Muscle of leg (tissue), 3 donors: ENCODE measurements at regions not wholly inside any gene's neighbourhood (a gene's known extent, or its start where the extent isn't known, plus 50 kb on each side); places are given as distances from the start of the nearest gene placed in this dataset.
A peak's percentile ranks its signal among the peaks of the same experiment; 100 is the strongest.

ENCODE experiments used
- DNase-seq: peaks from one replicate; pipeline ENCODE4 v3.0.0; 2013
- H3K27ac ChIP-seq: one replicate; pipeline ENCODE4 v1.5.1; 2013; ENCODE audit warnings: mild to moderate bottlenecking, low read length, control low read depth
- H3K27me3 ChIP-seq: one replicate; pipeline ENCODE4 v1.6.1; 2013; ENCODE audit warnings: low read length; ENCODE audit not compliant: control insufficient read depth, insufficient read depth
- H3K36me3 ChIP-seq: one replicate; pipeline ENCODE4 v1.6.1; 2013; ENCODE audit warnings: low read length; ENCODE audit not compliant: control insufficient read depth, insufficient read depth
- H3K4me1 ChIP-seq: one replicate; pipeline ENCODE4 v1.6.1; 2013; ENCODE audit warnings: low read length; ENCODE audit not compliant: control insufficient read depth, insufficient read depth
- H3K4me3 ChIP-seq: one replicate; pipeline ENCODE4 v1.5.1; 2013; ENCODE audit warnings: low read length, control low read depth
- H3K9me3 ChIP-seq: replicated peaks from 2 replicates; pipeline ENCODE4 v1.6.1; 2013; ENCODE audit warnings: low read depth, low read length; ENCODE audit not compliant: control insufficient read depth
- WGBS: methylation state at CpG from one replicate; pipeline ENCODE4 v1.1.5; 2013; ENCODE audit warnings: missing lambda C conversion rate; ENCODE audit not compliant: insufficient coverage; 5-methylcytosine and 5-hydroxymethylcytosine counted together

DNA sequence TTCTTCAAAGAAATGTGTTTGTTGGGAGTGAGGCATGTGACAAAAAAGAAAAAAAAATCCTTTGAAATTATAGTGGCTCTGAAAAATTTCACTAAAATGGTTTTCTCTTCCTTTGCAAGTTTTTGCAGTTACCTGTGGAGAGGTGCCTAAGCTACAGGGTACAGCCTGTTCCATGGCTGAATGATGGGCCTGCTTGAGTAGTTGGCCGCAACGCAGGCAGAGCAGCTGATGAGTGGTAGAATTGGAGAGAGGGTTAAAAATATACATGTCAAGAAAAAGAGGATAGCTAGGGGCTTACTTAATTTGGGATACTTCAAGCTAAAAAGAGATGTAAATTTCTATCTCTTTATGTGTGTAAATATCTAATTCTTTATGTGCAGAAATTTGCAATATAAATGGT, 629.1 kb upstream of the SLC10A2 start:
- no peaks in the 10 kb centered on the region for H3K4me1 ChIP-seq
- H3K27me3 ChIP-seq: no peaks in the 10 kb centered on the region
- H3K9me3 ChIP-seq: no peaks in the 10 kb centered on the region
- H3K36me3 ChIP-seq: no peaks in the 10 kb centered on the region
- DNase-seq: no peak
- no CpG with 5 or more reads among the region's 2 CpGs for WGBS
- no peak overlapping the region for H3K27ac ChIP-seq
- no peak overlapping the region for H3K4me3 ChIP-seq

GRCh38 chr13:103694471-103694870, 628.3 kb upstream of the SLC10A2 start:
- Histone ChIP-seq H3K9me3 (no peaks in the 10 kb centered on the region), H3K4me3 (no peak overlapping the region), H3K4me1 (no peaks in the 10 kb centered on the region), H3K27me3 (no peaks in the 10 kb centered on the region), H3K27ac (no peak overlapping the region), H3K36me3 (no peaks in the 10 kb centered on the region)
- no CpG with 5 or more reads among the region's 4 CpGs for WGBS
- no peak for DNase-seq

DNA sequence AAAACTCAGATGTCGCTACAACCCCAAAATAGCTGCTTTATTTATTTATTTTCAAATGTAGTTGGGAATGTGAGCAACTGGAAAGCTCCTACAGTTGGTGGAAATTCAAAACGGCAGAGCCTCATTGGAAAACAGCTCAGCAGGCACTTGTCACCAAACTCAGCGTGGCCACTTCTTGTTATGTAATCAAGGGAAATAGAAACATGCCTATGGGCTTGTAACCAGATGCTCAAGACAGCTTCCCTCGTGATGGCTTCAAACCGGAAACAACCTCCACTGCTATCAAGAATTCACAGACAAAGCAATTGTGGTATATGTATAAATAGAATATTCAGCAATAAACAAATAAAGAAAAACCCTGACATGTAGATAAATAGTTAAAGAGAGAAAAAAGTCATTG, 627.8 kb upstream of the SLC10A2 start:
- no peak for DNase-seq

DNA sequence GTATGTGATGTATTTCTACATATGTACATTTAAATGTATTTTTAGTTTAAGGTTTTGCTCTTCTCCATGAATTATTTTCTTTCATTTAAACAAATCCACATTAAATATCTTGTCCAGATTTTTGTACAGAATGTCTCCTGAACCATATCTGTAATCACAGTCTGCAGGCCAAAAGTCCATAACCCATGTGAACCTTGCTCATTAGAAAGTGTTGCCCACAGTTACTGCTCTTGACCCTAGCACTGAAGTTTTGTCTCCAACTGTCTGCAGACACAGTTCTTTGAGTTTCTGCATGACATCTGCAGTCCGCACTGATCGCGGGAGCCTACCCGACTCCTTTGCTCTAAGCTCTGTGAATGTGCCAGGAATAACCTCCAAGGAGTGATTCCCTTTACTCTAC, 626.2 kb upstream of the SLC10A2 start:
- Histone ChIP-seq H3K4me1 (no peaks in the 10 kb centered on the region), H3K27me3 (no peaks in the 10 kb centered on the region), H3K27ac (no peak overlapping the region), H3K36me3 (no peaks in the 10 kb centered on the region), H3K4me3 (no peak overlapping the region), H3K9me3 (no peaks in the 10 kb centered on the region)
- DNase-seq: peak; percentile 41
- no CpG with 5 or more reads among the region's 4 CpGs for WGBS

More for the DNA sequence above, 627.8 kb upstream of the SLC10A2 start:
- H3K36me3 ChIP-seq: no peaks in the 10 kb centered on the region
- WGBS: 43% methylated on average over 1 of the region's 5 CpGs
- no peaks in the 10 kb centered on the region for H3K4me1 ChIP-seq
- no peaks in the 10 kb centered on the region for H3K9me3 ChIP-seq
- H3K4me3 ChIP-seq: no peak overlapping the region
- H3K27me3 ChIP-seq: no peaks in the 10 kb centered on the region
- H3K27ac ChIP-seq: no peak overlapping the region

- H3K36me3 ChIP-seq: no peaks in the 10 kb centered on the region
- H3K4me3 ChIP-seq: no peak overlapping the region
- DNase-seq: no peak
- H3K27ac ChIP-seq: no peak overlapping the region
- no peaks in the 10 kb centered on the region for H3K27me3 ChIP-seq
- H3K9me3 ChIP-seq: no peaks in the 10 kb centered on the region
- H3K4me1 ChIP-seq: no peaks in the 10 kb centered on the region
Observed at GRCh38 chr13:103676329-103676728, 610.1 kb upstream of the SLC10A2 start.

GRCh38 chr13:103671547-103671946, 605.3 kb upstream of the SLC10A2 start:
- H3K27ac ChIP-seq: no peak overlapping the region
- no peaks in the 10 kb centered on the region for H3K27me3 ChIP-seq
- no peaks in the 10 kb centered on the region for H3K4me1 ChIP-seq
- no peak for DNase-seq
- no peaks in the 10 kb centered on the region for H3K36me3 ChIP-seq
- no peak overlapping the region for H3K4me3 ChIP-seq
- no peaks in the 10 kb centered on the region for H3K9me3 ChIP-seq
- WGBS: 97% methylated on average over 5 of the region's 5 CpGs

DNA sequence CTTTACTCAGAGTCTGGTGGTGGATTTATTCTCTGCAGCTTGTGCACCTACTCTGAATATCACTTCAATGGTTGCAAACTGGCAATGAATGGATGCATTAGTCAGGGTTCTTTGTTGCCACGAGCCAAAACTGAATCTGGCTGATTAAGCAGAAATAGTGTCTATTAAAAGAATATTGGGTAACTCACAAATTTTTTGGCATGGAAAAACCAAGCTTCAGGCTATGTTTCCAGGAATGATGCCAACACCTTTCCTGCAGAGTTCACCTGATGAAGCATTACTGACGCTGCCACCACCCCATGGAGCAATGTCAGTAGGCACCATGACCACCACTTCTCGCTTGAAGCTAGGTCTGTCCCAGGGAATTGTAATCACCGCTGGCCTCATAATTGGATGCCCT, 597.8 kb upstream of the SLC10A2 start:
- 76% methylated on average over 2 of the region's 4 CpGs for WGBS

DNA sequence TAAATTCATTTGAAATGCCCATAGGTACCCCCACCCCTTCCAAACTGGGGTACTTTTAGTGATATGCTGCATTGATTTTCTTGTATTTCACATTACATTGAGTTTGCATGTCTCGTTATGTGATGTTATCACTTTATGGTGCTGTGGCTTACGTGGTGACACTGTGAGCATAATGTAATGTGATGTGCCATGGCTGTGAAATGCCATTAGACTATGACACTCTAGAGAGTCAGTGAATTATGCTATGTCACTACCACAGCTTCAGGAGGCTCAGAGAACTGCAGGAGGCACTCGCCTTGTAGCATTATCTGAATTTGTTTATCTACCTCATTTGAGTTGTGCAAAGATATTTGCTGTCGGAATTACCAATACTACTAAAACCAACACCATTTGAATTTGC, 590.1 kb upstream of the SLC10A2 start:
- Histone ChIP-seq H3K4me3 (no peak overlapping the region), H3K9me3 (no peaks in the 10 kb centered on the region), H3K36me3 (no peaks in the 10 kb centered on the region), H3K27ac (no peak overlapping the region), H3K4me1 (no peaks in the 10 kb centered on the region), H3K27me3 (no peaks in the 10 kb centered on the region)
- no peak for DNase-seq
- no CpG with 5 or more reads among the region's 4 CpGs for WGBS

More for the DNA sequence above, 597.8 kb upstream of the SLC10A2 start:
- Histone ChIP-seq H3K27me3 (no peaks in the 10 kb centered on the region), H3K27ac (no peak overlapping the region), H3K4me3 (no peak overlapping the region), H3K9me3 (no peaks in the 10 kb centered on the region), H3K4me1 (no peaks in the 10 kb centered on the region), H3K36me3 (no peaks in the 10 kb centered on the region)
- no peak for DNase-seq

GRCh38 chr13:103640606-103641005, 574.4 kb upstream of the SLC10A2 start:
- H3K4me3 ChIP-seq: no peak overlapping the region
- DNase-seq: peak; percentile 90
- no peaks in the 10 kb centered on the region for H3K36me3 ChIP-seq
- no peaks in the 10 kb centered on the region for H3K9me3 ChIP-seq
- H3K4me1 ChIP-seq: peaks cover 3% of the 10 kb centered on the region
- WGBS: 60% methylated on average over 1 of the region's 1 CpG
- H3K27me3 ChIP-seq: no peaks in the 10 kb centered on the region
- H3K27ac ChIP-seq: peak overlapping the region; percentile 53

DNA sequence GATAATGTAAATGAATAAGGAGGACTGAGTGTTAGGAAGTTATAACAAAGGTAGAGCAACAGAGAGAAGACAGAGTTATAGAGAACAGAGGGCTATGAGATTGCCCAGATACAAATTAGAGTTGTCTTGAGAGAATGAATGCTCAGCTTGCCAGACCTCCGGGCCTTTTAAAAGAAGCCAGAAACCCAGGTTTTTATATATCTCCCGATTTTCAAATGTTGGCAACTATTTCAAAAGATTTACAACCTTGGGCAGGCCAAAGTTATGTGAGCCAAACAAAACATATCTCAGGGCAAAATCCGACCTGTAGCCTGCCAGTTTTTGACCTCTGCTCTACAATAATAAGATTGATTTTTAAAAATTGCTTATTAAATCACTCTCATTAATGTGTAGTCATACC, 573.1 kb upstream of the SLC10A2 start:
- H3K9me3 ChIP-seq: no peaks in the 10 kb centered on the region
- H3K27me3 ChIP-seq: no peaks in the 10 kb centered on the region
- no CpG with 5 or more reads among the region's 3 CpGs for WGBS
- H3K27ac ChIP-seq: no peak overlapping the region
- peaks cover 3% of the 10 kb centered on the region for H3K4me1 ChIP-seq
- no peaks in the 10 kb centered on the region for H3K36me3 ChIP-seq
- peak; percentile 20 for DNase-seq
- no peak overlapping the region for H3K4me3 ChIP-seq

DNA sequence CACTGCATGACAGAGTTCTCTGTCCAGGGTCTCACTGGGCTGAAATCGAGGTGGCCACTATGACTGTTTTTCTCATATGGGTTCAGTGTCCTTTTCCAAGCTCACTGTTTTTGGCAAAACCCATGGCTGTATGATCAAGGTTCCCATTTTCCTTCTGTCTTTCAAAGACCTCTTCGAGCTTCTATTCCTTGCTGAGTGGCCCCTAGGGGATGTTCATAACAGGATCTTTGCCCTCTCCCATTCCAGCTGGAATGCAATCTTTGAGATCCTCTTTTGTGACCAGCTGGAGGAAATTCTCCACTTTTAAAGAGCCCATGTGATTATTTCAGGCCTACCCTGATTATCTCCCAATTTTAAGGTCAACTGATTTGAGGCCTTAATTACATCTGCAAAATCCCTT, 572.5 kb upstream of the SLC10A2 start:
- DNase-seq: peak; percentile 88
- Histone ChIP-seq H3K9me3 (no peaks in the 10 kb centered on the region), H3K4me1 (peaks cover 3% of the 10 kb centered on the region), H3K4me3 (no peak overlapping the region), H3K36me3 (no peaks in the 10 kb centered on the region), H3K27me3 (no peaks in the 10 kb centered on the region), H3K27ac (no peak overlapping the region)
- 25% methylated on average over 2 of the region's 2 CpGs for WGBS
